ENCODE measurements at regions not wholly inside any gene's neighbourhood (a gene's known extent, or its start where the extent isn't known, plus 50 kb on each side); places are given as distances from the start of the nearest gene placed in this dataset.

DNA sequence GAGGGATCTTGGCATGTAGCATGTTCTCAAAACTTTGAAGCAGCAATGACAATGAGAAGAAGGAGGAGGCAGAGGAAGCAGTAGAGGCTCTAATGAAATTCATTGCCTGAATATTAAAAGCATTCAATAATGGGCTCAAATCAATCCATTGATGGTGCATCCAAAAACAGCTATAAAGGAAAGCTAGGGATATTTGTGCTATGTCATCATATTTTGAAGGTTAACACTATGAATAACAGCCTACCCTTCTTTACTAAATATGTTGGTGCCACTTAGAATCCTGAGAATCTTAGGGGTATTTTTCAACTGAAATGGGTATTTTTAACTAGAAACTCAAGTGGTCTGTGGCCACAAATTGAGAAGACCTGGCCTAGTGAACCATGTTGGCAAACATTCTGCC is 153.7 kb downstream of the SETD4 start:
- Histone ChIP-seq H3K36me3 (ENCODE audit: insufficient read depth, low read length) (no peaks in the 10 kb centered on the region), H3K27ac (ENCODE audit: low read depth, low read length, poor library complexity, severe bottlenecking) (no peak overlapping the region), H4K20me1 (ENCODE audit: insufficient read depth, low read length) (no peaks in the 10 kb centered on the region), H3K79me2 (ENCODE audit: insufficient read depth, low read depth, low read length) (no peaks in the 10 kb centered on the region), H3K4me2 (ENCODE audit: low read length) (no peak overlapping the region), H3K9me3 (ENCODE audit: low read length) (peaks cover 10% of the 10 kb centered on the region; the same call in 1 of the 2 replicates), H3K4me3 (ENCODE audit: low read depth, low read length, poor library complexity, severe bottlenecking) (no peak overlapping the region), H2AFZ (ENCODE audit: low read length) (no peak overlapping the region), H3K9me2 (ENCODE audit: insufficient read depth, low read length) (no peaks in the 10 kb centered on the region), H3K4me1 (ENCODE audit: insufficient read depth, low read length, poor library complexity, severe bottlenecking) (no peaks in the 10 kb centered on the region)
- CTCF ChIA-PET (ENCODE audit: unreplicated experiment): no interaction called here
- POLR2A ChIA-PET: interaction anchor here (0.7 kb wide), 1 partner anchor 38 kb away, joined by 5 read pairs; no protein-coding TSS in a partner anchor
- no TSS peak for BruUV-seq (replicated peaks)
- intact Hi-C loops (cut with micrococcal nuclease; ENCODE audit: unreplicated experiment): no loop called here
- no peak for TF ChIP-seq EZH2phosphoT487 (IDR thresholded peaks at IDR 0.05; ENCODE audit: borderline replicate concordance, low read depth, low read length)
- TF ChIP-seq, protein P1, sequence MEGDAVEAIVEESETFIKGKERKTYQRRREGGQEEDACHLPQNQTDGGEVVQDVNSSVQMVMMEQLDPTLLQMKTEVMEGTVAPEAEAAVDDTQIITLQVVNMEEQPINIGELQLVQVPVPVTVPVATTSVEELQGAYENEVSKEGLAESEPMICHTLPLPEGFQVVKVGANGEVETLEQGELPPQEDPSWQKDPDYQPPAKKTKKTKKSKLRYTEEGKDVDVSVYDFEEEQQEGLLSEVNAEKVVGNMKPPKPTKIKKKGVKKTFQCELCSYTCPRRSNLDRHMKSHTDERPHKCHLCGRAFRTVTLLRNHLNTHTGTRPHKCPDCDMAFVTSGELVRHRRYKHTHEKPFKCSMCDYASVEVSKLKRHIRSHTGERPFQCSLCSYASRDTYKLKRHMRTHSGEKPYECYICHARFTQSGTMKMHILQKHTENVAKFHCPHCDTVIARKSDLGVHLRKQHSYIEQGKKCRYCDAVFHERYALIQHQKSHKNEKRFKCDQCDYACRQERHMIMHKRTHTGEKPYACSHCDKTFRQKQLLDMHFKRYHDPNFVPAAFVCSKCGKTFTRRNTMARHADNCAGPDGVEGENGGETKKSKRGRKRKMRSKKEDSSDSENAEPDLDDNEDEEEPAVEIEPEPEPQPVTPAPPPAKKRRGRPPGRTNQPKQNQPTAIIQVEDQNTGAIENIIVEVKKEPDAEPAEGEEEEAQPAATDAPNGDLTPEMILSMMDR (conservative IDR thresholded peaks at IDR 0.05; ENCODE audit: low read length): no peak
- no peak for DNase-seq (ENCODE audit: low spot score)

DNA sequence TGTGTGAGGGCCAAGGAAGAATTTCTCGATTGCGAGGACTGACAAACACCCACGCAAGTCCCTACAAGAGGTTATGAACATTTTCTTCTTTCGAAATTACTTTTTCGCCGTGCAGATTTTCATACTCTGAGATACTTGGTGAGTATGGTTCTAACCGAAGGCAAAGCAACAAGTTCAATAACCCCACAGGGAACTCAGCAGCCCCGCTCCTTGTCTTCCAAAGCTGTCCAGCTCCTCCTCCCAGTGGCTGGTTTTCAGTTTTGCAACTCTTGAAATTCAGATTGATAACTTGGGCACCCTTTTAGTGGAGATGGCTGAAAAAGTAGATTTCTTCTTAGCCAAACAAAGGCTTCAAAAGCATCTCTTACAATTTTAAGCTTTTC is 154.4 kb downstream of the SETD4 start:
- Histone ChIP-seq H3K36me3 (ENCODE audit: insufficient read depth, low read length) (no peaks in the 10 kb centered on the region), H3K4me3 (ENCODE audit: low read depth, low read length, poor library complexity, severe bottlenecking) (no peak overlapping the region), H3K27ac (ENCODE audit: low read depth, low read length, poor library complexity, severe bottlenecking) (no peak overlapping the region), H3K9me3 (ENCODE audit: low read length) (peaks cover 10% of the 10 kb centered on the region; the same call in 1 of the 2 replicates), H4K20me1 (ENCODE audit: insufficient read depth, low read length) (no peaks in the 10 kb centered on the region), H3K9me2 (ENCODE audit: insufficient read depth, low read length) (no peaks in the 10 kb centered on the region), H3K79me2 (ENCODE audit: insufficient read depth, low read depth, low read length) (no peaks in the 10 kb centered on the region), H2AFZ (ENCODE audit: low read length) (no peak overlapping the region), H3K4me1 (ENCODE audit: insufficient read depth, low read length, poor library complexity, severe bottlenecking) (no peaks in the 10 kb centered on the region), H3K4me2 (ENCODE audit: low read length) (no peak overlapping the region)
- BruUV-seq (replicated peaks): no TSS peak
- ChIA-PET POLR2A (no interaction called here), CTCF (ENCODE audit: unreplicated experiment) (no interaction called here)
- no peak for TF ChIP-seq EZH2phosphoT487 (IDR thresholded peaks at IDR 0.05; ENCODE audit: borderline replicate concordance, low read depth, low read length)
- TF ChIP-seq, protein P1 (conservative IDR thresholded peaks at IDR 0.05; ENCODE audit: low read length): no peak
- intact Hi-C loops (cut with micrococcal nuclease; ENCODE audit: unreplicated experiment): no loop called here
- no peak for DNase-seq (ENCODE audit: low spot score)

DNA sequence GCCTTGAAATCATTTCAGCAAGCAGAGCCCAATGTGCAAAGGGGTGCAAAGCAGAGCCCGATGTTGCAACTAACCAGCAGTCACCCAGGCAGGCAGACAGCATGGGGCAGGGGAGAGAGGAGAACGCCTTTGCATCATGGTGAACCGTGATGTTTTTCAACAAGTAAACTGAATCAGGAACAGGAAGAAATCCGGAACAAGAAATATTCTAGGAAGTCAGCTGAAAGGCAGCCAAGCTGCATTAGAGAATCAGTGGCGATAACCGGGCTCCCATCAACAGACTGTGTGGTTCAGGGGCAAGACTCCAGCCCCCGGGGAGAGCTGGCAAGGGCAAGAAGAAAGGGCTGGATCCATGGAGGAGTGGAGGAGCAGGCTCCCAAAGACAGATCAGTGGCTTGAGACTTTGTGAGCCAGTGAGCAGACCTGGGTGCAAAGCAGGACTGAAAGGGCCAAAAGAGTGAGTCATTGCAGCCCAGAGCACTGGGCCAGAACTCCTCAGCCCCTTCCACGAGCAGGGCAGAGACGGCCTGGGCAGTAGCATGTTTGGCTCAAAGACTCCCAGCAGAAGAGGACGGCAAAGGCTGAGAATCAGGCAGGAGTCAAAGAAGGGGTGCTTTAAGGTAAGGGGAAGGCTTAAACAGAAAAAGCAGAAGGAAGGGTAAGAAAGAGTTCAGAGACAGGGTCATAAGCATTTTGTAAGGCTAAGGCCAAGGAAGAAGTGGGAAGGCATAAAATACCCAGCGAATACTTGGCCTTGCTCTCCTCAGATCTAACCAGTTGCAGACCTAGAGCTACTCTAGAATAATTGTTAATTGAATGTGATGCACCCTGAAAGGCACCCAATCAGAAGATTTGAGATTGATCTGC is 155.0 kb downstream of the SETD4 start:
- no peak for TF ChIP-seq EZH2phosphoT487 (IDR thresholded peaks at IDR 0.05; ENCODE audit: borderline replicate concordance, low read depth, low read length)
- TF ChIP-seq, protein P1 (conservative IDR thresholded peaks at IDR 0.05; ENCODE audit: low read length): no peak
- POLR2A ChIA-PET: no interaction called here
- no peaks in the 10 kb centered on the region for H3K79me2 ChIP-seq (ENCODE audit: insufficient read depth, low read depth, low read length)
- H4K20me1 ChIP-seq (ENCODE audit: insufficient read depth, low read length): no peaks in the 10 kb centered on the region
- no peak overlapping the region for H3K4me2 ChIP-seq (ENCODE audit: low read length)
- no peak overlapping the region for H3K4me3 ChIP-seq (ENCODE audit: low read depth, low read length, poor library complexity, severe bottlenecking)
- no TSS peak for BruUV-seq (replicated peaks)
- H3K27ac ChIP-seq (ENCODE audit: low read depth, low read length, poor library complexity, severe bottlenecking): no peak overlapping the region
- H3K4me1 ChIP-seq (ENCODE audit: insufficient read depth, low read length, poor library complexity, severe bottlenecking): no peaks in the 10 kb centered on the region
- H3K36me3 ChIP-seq (ENCODE audit: insufficient read depth, low read length): no peaks in the 10 kb centered on the region
- no peak for DNase-seq (ENCODE audit: low spot score)
- CTCF ChIA-PET (ENCODE audit: unreplicated experiment): no interaction called here
- no peak overlapping the region for H2AFZ ChIP-seq (ENCODE audit: low read length)
- intact Hi-C loops (cut with micrococcal nuclease; ENCODE audit: unreplicated experiment): no loop called here
- no peaks in the 10 kb centered on the region for H3K9me2 ChIP-seq (ENCODE audit: insufficient read depth, low read length)
- peaks cover 6% of the 10 kb centered on the region; the same call in 1 of the 2 replicates for H3K9me3 ChIP-seq (ENCODE audit: low read length)

Data from OCI-LY7 (cell line).